ENCODE measurements at regions not wholly inside any gene's neighbourhood (a gene's known extent, or its start where the extent isn't known, plus 50 kb on each side); places are given as distances from the start of the nearest gene placed in this dataset.

DNA sequence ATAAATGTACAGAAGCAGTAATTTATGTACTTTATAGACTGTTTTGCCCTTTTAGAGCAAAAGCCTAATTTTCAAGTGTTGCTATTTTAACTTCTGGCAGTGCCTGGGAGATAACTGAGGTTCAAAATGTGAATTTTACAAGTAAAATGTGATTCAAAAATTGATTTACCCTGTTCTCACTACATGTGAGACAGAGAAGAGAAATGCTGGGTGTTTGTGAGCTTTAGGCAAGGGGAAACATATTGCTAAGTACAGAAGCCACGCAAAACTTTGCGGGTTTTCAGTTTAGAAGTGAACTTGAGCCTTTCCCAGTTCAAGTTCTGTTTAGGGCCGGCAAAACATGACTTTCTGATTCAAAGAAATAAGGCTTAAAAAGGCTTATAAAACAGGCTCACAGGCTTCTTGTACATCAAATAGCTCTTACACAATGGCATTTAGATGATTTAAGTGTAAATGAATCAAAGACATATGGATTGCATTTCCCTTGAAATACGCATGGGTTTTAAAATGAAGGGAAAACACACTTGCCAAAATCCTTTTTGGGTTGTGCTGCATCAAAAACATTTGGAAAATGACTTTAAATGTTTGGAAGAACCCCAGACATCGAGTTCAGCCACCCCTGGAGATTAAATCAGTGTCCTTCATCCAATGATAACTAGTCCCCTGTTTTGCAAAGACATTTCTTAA lies 370.8 kb upstream of the MEF2C start:
- no peak overlapping the region for H3K4me3 ChIP-seq (ENCODE audit: insufficient read depth, low read depth, low read length)
- H3K18ac ChIP-seq (ENCODE audit: low read depth, low read length): no peak overlapping the region
- no peak overlapping the region for H4K91ac ChIP-seq (ENCODE audit: insufficient read depth, low read depth, low read length)
- no TSS peak for BruUV-seq (replicated peaks)
- H3K4me2 ChIP-seq (ENCODE audit: low read depth, low read length): no peak overlapping the region
- dilution Hi-C loops (cut with HindIII; ENCODE audit: low sequenced_read_pairs, unreplicated experiment) (no loop called here), intact Hi-C loops (cut with micrococcal nuclease) (no loop called here), in situ Hi-C loops (cut with MboI; ENCODE audit: low sequenced_read_pairs) (no loop called here)
- H3K4me1 ChIP-seq (ENCODE audit: control insufficient read depth, insufficient read depth, low read length): no peaks in the 10 kb centered on the region
- H2AFZ ChIP-seq (replicated peaks; ENCODE audit: low read length, poor library complexity): no peak overlapping the region
- H3K23ac ChIP-seq (ENCODE audit: low read depth, low read length): no peak overlapping the region
- no peak overlapping the region for H2BK15ac ChIP-seq (ENCODE audit: low read depth, low read length)
- H2AK9ac ChIP-seq (replicated peaks; ENCODE audit: low read depth, low read length, poor library complexity): no peak overlapping the region
- no peak overlapping the region for H2BK20ac ChIP-seq (ENCODE audit: low read depth, low read length)
- no peak for TF ChIP-seq MXI1 (IDR thresholded peaks at IDR 0.05; ENCODE audit: borderline replicate concordance, low read depth, low read length)
- no peak for TF ChIP-seq NFE2L2 (IDR thresholded peaks at IDR 0.05; ENCODE audit: low read depth, low read length)
- no peak for TF ChIP-seq CHD1 (IDR thresholded peaks at IDR 0.05; ENCODE audit: low read depth, low read length)
- no peak for TF ChIP-seq BHLHE40 (IDR thresholded peaks at IDR 0.05; ENCODE audit: low read depth, low read length)
- no peak for TF ChIP-seq RFX5 (IDR thresholded peaks at IDR 0.05; ENCODE audit: low read depth, low read length)
- TF ChIP-seq, protein P1, sequence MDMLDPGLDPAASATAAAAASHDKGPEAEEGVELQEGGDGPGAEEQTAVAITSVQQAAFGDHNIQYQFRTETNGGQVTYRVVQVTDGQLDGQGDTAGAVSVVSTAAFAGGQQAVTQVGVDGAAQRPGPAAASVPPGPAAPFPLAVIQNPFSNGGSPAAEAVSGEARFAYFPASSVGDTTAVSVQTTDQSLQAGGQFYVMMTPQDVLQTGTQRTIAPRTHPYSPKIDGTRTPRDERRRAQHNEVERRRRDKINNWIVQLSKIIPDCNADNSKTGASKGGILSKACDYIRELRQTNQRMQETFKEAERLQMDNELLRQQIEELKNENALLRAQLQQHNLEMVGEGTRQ (IDR thresholded peaks at IDR 0.05; ENCODE audit: low read depth, low read length): no peak
- H3K14ac ChIP-seq (replicated peaks; ENCODE audit: low read depth, low read length): no peak overlapping the region
- no CpG with 5 or more reads among the region's 5 CpGs for WGBS, 2 experiments (ENCODE audit: extremely low coverage in 2 of 2, insufficient read length in 1 of 2)
- no peaks in the 10 kb centered on the region for H3K36me3 ChIP-seq (ENCODE audit: control insufficient read depth, insufficient read depth, low read length)
- ChIA-PET CTCF (interaction anchor here (0.6 kb wide), 1 partner anchor 71 kb away, joined by 3 read pairs; no protein-coding TSS in a partner anchor), POLR2A (ENCODE audit: unreplicated experiment) (no interaction called here)
- no peak overlapping the region for H4K8ac ChIP-seq (ENCODE audit: low read depth in 2 of 2, low read length in 2 of 2)
- H3K79me1 ChIP-seq (ENCODE audit: low read depth in 1 of 2, low read length in 2 of 2): no peaks in the 10 kb centered on the region
- ATAC-seq (ENCODE audit: low read depth) (no peak), DNase-seq (no peak)
- no peaks in the 10 kb centered on the region; the same call in 1 of the 2 replicates for H3K27me3 ChIP-seq (ENCODE audit: control insufficient read depth, insufficient read depth, low read length)
- no peak overlapping the region for H2BK120ac ChIP-seq (ENCODE audit: low read depth, low read length)
- no peak overlapping the region for H3K4ac ChIP-seq (ENCODE audit: low read depth, low read length)
- no peak overlapping the region for H3K9ac ChIP-seq (ENCODE audit: low read depth, low read length)
- no peak overlapping the region for H2AK5ac ChIP-seq (ENCODE audit: low read depth, low read length)
- H4K5ac ChIP-seq (ENCODE audit: low read depth, low read length): no peak overlapping the region
- no peak overlapping the region for H2BK5ac ChIP-seq (ENCODE audit: low read depth, low read length, poor library complexity, severe bottlenecking)
- H3K56ac ChIP-seq (ENCODE audit: extremely low read depth, insufficient read depth, low read length): no peak overlapping the region
- H3K9me1 ChIP-seq (ENCODE audit: insufficient read depth, low read length): no peaks in the 10 kb centered on the region
- H3K27ac ChIP-seq (ENCODE audit: insufficient read depth, low read length): no peak overlapping the region
- no peaks in the 10 kb centered on the region for H3K9me3 ChIP-seq (ENCODE audit: control insufficient read depth, insufficient read depth, low read length)
- no peaks in the 10 kb centered on the region for H4K20me1 ChIP-seq (ENCODE audit: insufficient read depth, low read length)
